ENCODE measurements at regions not wholly inside any gene's neighbourhood (a gene's known extent, or its start where the extent isn't known, plus 50 kb on each side); places are given as distances from the start of the nearest gene placed in this dataset.

- no peak for TF ChIP-seq CTCF (IDR thresholded peaks at IDR 0.05)
- H3K4me3 ChIP-seq: no peak overlapping the region
- H3K27ac ChIP-seq: no peak overlapping the region
- no peak for DNase-seq (ENCODE audit: low spot score)
Observed at GRCh38 chr5:114999176-114999575, 170.5 kb downstream of the TRIM36 start.

DNA sequence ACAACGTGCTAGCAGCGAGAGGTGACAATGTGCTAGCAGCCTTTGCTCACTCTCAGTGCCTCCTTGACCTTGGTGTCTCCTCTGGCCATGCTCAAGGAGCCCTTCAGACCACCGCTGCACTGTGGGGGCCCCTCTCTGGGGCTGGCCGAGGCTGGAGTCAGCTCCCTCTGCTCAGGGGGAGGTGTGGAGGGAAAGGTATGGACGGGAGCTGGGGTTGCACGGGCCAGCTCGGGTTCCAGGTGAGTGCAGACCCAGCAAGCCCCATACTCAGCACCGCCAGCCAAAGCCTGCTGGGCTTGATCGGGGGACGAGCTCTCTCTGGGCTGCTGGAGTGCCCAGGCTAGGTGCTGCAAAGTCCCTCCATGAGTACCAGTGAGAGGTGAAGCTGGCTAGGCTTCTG, 180.2 kb downstream of the TRIM36 start:
- no peak overlapping the region for H3K4me3 ChIP-seq
- no peak for TF ChIP-seq CTCF (IDR thresholded peaks at IDR 0.05)
- no peak overlapping the region for H3K27ac ChIP-seq
- DNase-seq (ENCODE audit: low spot score): no peak

DNA sequence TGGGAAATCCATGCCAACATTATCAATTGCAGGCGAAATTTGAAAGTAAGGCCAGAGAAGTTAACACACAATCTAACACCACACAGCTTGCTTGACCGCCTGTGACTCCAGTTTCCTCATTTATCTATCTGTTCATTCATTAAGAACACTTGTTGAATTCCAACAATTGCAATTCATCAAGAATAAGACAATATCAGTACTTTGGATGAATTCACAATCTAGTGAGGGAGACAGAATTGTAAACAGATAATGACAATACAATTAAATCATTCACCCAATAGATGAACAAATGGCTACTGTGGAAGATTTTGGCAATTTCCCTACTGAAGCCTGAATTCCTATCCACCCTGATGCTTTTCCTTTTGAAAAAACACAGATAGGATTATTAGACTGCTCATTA, 181.6 kb downstream of the TRIM36 start:
- Histone ChIP-seq H3K27ac (no peak overlapping the region), H3K4me3 (no peak overlapping the region)
- no peak for TF ChIP-seq CTCF (IDR thresholded peaks at IDR 0.05)
- no peak for DNase-seq (ENCODE audit: low spot score)

GRCh38 chr5:114984796-114985195, 184.9 kb downstream of the TRIM36 start:
- H3K27ac ChIP-seq: no peak overlapping the region
- H3K4me3 ChIP-seq: no peak overlapping the region
- TF ChIP-seq CTCF (IDR thresholded peaks at IDR 0.05): no peak
- no peak for DNase-seq (ENCODE audit: low spot score)

DNA sequence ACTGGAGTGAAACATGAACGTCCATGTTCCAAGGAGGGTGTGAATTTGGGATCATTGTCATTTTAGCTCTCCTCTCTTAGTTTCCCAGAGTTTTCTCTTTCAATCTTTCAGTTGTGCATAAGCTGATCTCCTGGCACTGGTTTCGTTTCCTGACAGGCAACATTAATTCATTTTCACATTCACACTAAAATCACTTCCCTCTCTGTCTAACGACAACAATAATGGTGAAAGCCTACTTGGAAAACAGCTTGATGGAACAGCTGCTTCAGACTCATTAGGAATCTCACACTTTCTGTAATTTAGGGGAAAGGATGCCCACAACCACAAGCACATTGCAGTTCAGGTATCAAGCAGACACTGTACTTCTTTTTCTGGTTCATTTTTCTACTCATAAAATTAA, 188.6 kb downstream of the TRIM36 start:
- Histone ChIP-seq H3K4me3 (no peak overlapping the region), H3K27ac (no peak overlapping the region)
- DNase-seq (ENCODE audit: low spot score): no peak
- no peak for TF ChIP-seq CTCF (IDR thresholded peaks at IDR 0.05)

GRCh38 chr5:114977979-114978573, 191.6 kb downstream of the TRIM36 start:
- no peak for TF ChIP-seq CTCF (IDR thresholded peaks at IDR 0.05)
- DNase-seq (ENCODE audit: low spot score): no peak
- no peak overlapping the region for H3K4me3 ChIP-seq
- no peak overlapping the region for H3K27ac ChIP-seq

- Histone ChIP-seq H3K27ac (no peak overlapping the region), H3K4me3 (no peak overlapping the region)
- TF ChIP-seq CTCF (IDR thresholded peaks at IDR 0.05): no peak
- no peak for DNase-seq (ENCODE audit: low spot score)
Observed at GRCh38 chr5:114969482-114969881, 200.2 kb downstream of the TRIM36 start.

Measured in coronary artery (tissue), 2 donors.